IMR-90 (cell line): ENCODE measurements at regions not wholly inside any gene's neighbourhood (a gene's known extent, or its start where the extent isn't known, plus 50 kb on each side); places are given as distances from the start of the nearest gene placed in this dataset.

Experiments used
- ATAC-seq: fragments of 200-7000 bp; cut with Tn5 transposase; 2 replicates; pipeline ENCODE4 v1.9.1; 2020; ENCODE audit warnings: low read depth, mild to moderate bottlenecking, moderate library complexity
- BruUV-seq: library from RNA; stranded (reverse); fragments of 400-500 nt; replicated peaks from 2 replicates; lab custom pipeline; 2021; lab: Mats Ljungman, UMichigan
- CTCF ChIA-PET: fragments of 300-600 bp; formaldehyde crosslinking; extraction: SDS; loops from one replicate; lab custom pipeline; 2021; ENCODE audit warnings: antibody characterized with exemption; lab: Yijun Ruan, JAX
- POLR2A ChIA-PET: fragments of 300-600 bp; sonication (Branson Sonifier 250); formaldehyde crosslinking; loops from one replicate; lab custom pipeline; 2022; ENCODE audit warnings: antibody characterized with exemption; ENCODE audit not compliant: unreplicated experiment; lab: Charles Lee
- DNase-seq: peaks from one replicate; pipeline ENCODE4 v3.0.0; 2013
- H2AFZ ChIP-seq: replicated peaks from 2 replicates; pipeline ENCODE3; 2013; ENCODE audit warnings: low read length, mild to moderate bottlenecking; ENCODE audit not compliant: poor library complexity
- H2AK5ac ChIP-seq: 2 replicates; pipeline ENCODE4 v1.6.1; 2013; ENCODE audit warnings: low read depth, low read length, inconsistent platforms
- H2AK9ac ChIP-seq: replicated peaks from 2 replicates; pipeline ENCODE3; 2013; ENCODE audit warnings: mild to moderate bottlenecking, low read depth, low read length, moderate library complexity; ENCODE audit not compliant: poor library complexity
- H2BK120ac ChIP-seq: 2 replicates; pipeline ENCODE4 v1.6.1; 2013; ENCODE audit warnings: low read depth, low read length, inconsistent platforms
- H2BK15ac ChIP-seq: 3 replicates; pipeline ENCODE4 v1.6.1; 2013; ENCODE audit warnings: low read depth, low read length, inconsistent platforms
- H2BK20ac ChIP-seq: 2 replicates; pipeline ENCODE4 v1.6.1; 2013; ENCODE audit warnings: low read depth, mild to moderate bottlenecking, inconsistent platforms, low read length, moderate library complexity
- H2BK5ac ChIP-seq: 2 replicates; pipeline ENCODE4 v1.6.1; 2013; ENCODE audit warnings: mild to moderate bottlenecking, low read depth, low read length, inconsistent platforms; ENCODE audit not compliant: poor library complexity, severe bottlenecking
- H3K14ac ChIP-seq: replicated peaks from 2 replicates; pipeline ENCODE4 v1.6.1; 2013; ENCODE audit warnings: low read depth, low read length, inconsistent platforms
- H3K18ac ChIP-seq: 2 replicates; pipeline ENCODE4 v1.6.1; 2013; ENCODE audit warnings: low read depth, low read length, control low read depth
- H3K23ac ChIP-seq: 2 replicates; pipeline ENCODE4 v1.6.1; 2013; ENCODE audit warnings: low read depth, low read length, inconsistent platforms
- H3K27ac ChIP-seq: 2 replicates; pipeline ENCODE4 v1.5.1; 2013; ENCODE audit warnings: mild to moderate bottlenecking, control low read depth, low read length; ENCODE audit not compliant: insufficient read depth
- H3K27me3 ChIP-seq: 2 replicates; pipeline ENCODE4 v1.6.1; 2013; ENCODE audit warnings: low read length; ENCODE audit not compliant: control insufficient read depth, insufficient read depth
- H3K36me3 ChIP-seq: 2 replicates; pipeline ENCODE4 v1.6.1; 2013; ENCODE audit warnings: low read length, mixed read lengths; ENCODE audit not compliant: control insufficient read depth, insufficient read depth
- H3K4ac ChIP-seq: 2 replicates; pipeline ENCODE4 v1.6.1; 2013; ENCODE audit warnings: low read depth, low read length, inconsistent platforms
- H3K4me1 ChIP-seq: 2 replicates; pipeline ENCODE4 v1.6.1; 2013; ENCODE audit warnings: low read length, mixed read lengths; ENCODE audit not compliant: control insufficient read depth, insufficient read depth
- H3K4me2 ChIP-seq: 2 replicates; pipeline ENCODE4 v1.6.1; 2013; ENCODE audit warnings: low read depth, mild to moderate bottlenecking, control low read depth, low read length, moderate library complexity
- H3K4me3 ChIP-seq: 2 replicates; pipeline ENCODE4 v1.5.1; 2013; ENCODE audit warnings: low read depth, mild to moderate bottlenecking, control low read depth, low read length, moderate library complexity; ENCODE audit not compliant: insufficient read depth
- H3K56ac ChIP-seq: 2 replicates; pipeline ENCODE4 v1.6.1; 2013; ENCODE audit warnings: low read length, inconsistent platforms; ENCODE audit not compliant: insufficient read depth; ENCODE audit errors: extremely low read depth
- H3K79me1 ChIP-seq, 2 experiments: 2 replicates each; pipeline ENCODE4 v1.6.1; 2013; ENCODE audit warnings: low read length in 2 of 2, inconsistent platforms in 1 of 2, low read depth in 1 of 2
- H3K9ac ChIP-seq: 2 replicates; pipeline ENCODE4 v1.6.1; 2013; ENCODE audit warnings: low read depth, low read length, control low read depth
- H3K9me1 ChIP-seq: 2 replicates; pipeline ENCODE4 v1.6.1; 2013; ENCODE audit warnings: low read length, inconsistent platforms; ENCODE audit not compliant: insufficient read depth
- H3K9me3 ChIP-seq: 2 replicates; pipeline ENCODE4 v1.6.1; 2013; ENCODE audit warnings: low read length; ENCODE audit not compliant: control insufficient read depth, insufficient read depth
- H4K20me1 ChIP-seq: 2 replicates; pipeline ENCODE4 v1.6.1; 2013; ENCODE audit warnings: low read length, inconsistent platforms; ENCODE audit not compliant: insufficient read depth
- H4K5ac ChIP-seq: 2 replicates; pipeline ENCODE4 v1.6.1; 2013; ENCODE audit warnings: mild to moderate bottlenecking, low read depth, low read length, control low read depth
- H4K8ac ChIP-seq, 2 experiments: 2 replicates each; pipeline ENCODE4 v1.6.1; 2013; ENCODE audit warnings: low read depth in 2 of 2, low read length in 2 of 2, control low read depth in 1 of 2, inconsistent platforms in 1 of 2
- H4K91ac ChIP-seq: 2 replicates; pipeline ENCODE4 v1.6.1; 2013; ENCODE audit warnings: low read depth, low read length, inconsistent platforms; ENCODE audit not compliant: insufficient read depth
- CHD1 ChIP-seq: IDR thresholded peaks from 2 replicates; pipeline ENCODE4 v1.6.1; 2012; ENCODE audit warnings: low read depth, low read length, improper control_type of control experiment
- MAZ ChIP-seq: IDR thresholded peaks from 2 replicates; pipeline ENCODE4 v1.6.1; 2012; ENCODE audit warnings: low read depth, mild to moderate bottlenecking, low read length, improper control_type of control experiment, moderate library complexity, borderline replicate concordance
- MXI1 ChIP-seq: IDR thresholded peaks from 2 replicates; pipeline ENCODE4 v1.6.1; 2012; ENCODE audit warnings: low read depth, mild to moderate bottlenecking, low read length, moderate library complexity, borderline replicate concordance
- POLR2A ChIP-seq: IDR thresholded peaks from 2 replicates; pipeline ENCODE4 v1.6.1; 2012; ENCODE audit warnings: mild to moderate bottlenecking, low read depth, low read length
- RAD21 ChIP-seq: IDR thresholded peaks from 2 replicates; pipeline ENCODE4 v1.6.1; 2012; ENCODE audit warnings: low read length, improper control_type of control experiment
- WGBS, 2 experiments: methylation state at CpG; one replicate each; pipeline versions ENCODE4 v1.1.5 to v1.1.7; 2013; ENCODE audit warnings: missing lambda C conversion rate in 2 of 2; ENCODE audit not compliant: insufficient read length in 1 of 2; ENCODE audit errors: extremely low coverage in 2 of 2; 5-methylcytosine and 5-hydroxymethylcytosine counted together
- dilution Hi-C: fragments of 300-500 bp; cut with HindIII; formaldehyde crosslinking; loops from one replicate; pipeline ENCODE4 v1.14.3; 2018; ENCODE audit warnings: low sequenced_read_pairs; ENCODE audit not compliant: unreplicated experiment
- in situ Hi-C: fragments of 300-500 bp; cut with MboI; formaldehyde crosslinking; loops from 3 replicates; pipeline ENCODE4 v1.14.3; 2019; ENCODE audit warnings: low sequenced_read_pairs, inconsistent platforms, mixed read lengths
- intact Hi-C: fragments of 100-400 bp; cut with micrococcal nuclease; formaldehyde crosslinking; loops from 2 replicates; pipeline ENCODE4 v1.10.0; 2022

DNA sequence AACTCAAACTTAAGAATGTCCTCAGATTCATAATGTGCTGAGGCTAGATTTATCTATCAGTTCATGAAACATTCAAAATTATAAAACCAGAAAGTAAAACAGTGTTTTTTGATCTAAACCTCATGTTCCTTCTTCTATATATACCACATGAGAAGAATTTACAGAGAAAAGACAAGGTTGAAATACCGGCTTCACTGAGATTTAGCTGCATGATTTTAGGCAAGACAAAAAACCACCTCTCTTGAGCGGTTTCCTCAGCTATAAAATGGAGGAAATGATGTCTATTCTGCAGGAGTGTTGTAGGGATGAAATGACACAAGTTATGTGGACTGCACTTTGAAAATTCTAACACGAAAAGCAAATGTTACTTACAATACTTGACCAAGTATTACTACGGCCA is 80.6 kb upstream of the FOXB1 start:
- POLR2A ChIA-PET = no interaction called here
- Histone ChIP-seq H3K27ac (no peak overlapping the region), H2BK20ac (no peak overlapping the region), H3K23ac (no peak overlapping the region), H3K4me2 (no peak overlapping the region), H3K4ac (no peak overlapping the region), H3K79me1 (no peaks in the 10 kb centered on the region), H4K5ac (no peak overlapping the region), H3K9me3 (no peaks in the 10 kb centered on the region), H2AK9ac (no peak overlapping the region), H4K91ac (no peak overlapping the region), H3K27me3 (no peaks in the 10 kb centered on the region), H3K14ac (no peak overlapping the region), H3K18ac (no peak overlapping the region), H3K4me1 (no peaks in the 10 kb centered on the region), H2BK5ac (no peak overlapping the region), H2AK5ac (no peak overlapping the region), H4K20me1 (no peaks in the 10 kb centered on the region), H2BK15ac (no peak overlapping the region), H2AFZ (no peak overlapping the region), H3K9ac (no peak overlapping the region), H3K9me1 (no peaks in the 10 kb centered on the region), H3K4me3 (no peak overlapping the region), H3K56ac (no peak overlapping the region), H3K36me3 (no peaks in the 10 kb centered on the region), H4K8ac (no peak overlapping the region), H2BK120ac (no peak overlapping the region)
- CTCF ChIA-PET = interaction anchor here (0.6 kb wide), 1 partner anchor 272 kb away, joined by 3 read pairs; no protein-coding TSS in a partner anchor
- DNase-seq = no peak
- no peak for ATAC-seq
- TF ChIP-seq CHD1 = no peak
- TF ChIP-seq MAZ = no peak
- no peak for TF ChIP-seq RAD21
- no peak for TF ChIP-seq POLR2A
- TF ChIP-seq MXI1 = no peak
- dilution Hi-C loops (no loop called here), intact Hi-C loops (no loop called here), in situ Hi-C loops (no loop called here)
- BruUV-seq = no TSS peak
- WGBS, 2 experiments = no CpG with 5 or more reads among the region's 4 CpGs
